Kidney glomerular epithelial cell (primary cell): ENCODE measurements at regions not wholly inside any gene's neighbourhood (a gene's known extent, or its start where the extent isn't known, plus 50 kb on each side); places are given as distances from the start of the nearest gene placed in this dataset.

ENCODE experiments used
- DNase-seq: peaks from one replicate; lab custom pipeline; 2025; lab: John Stamatoyannopoulos, UW

GRCh38 chr2:48912110-48912509 is 156.6 kb upstream of the LHCGR start:
- no peak for DNase-seq

- DNase-seq = no peak
Measured at GRCh38 chr2:48910961-48911360, 155.4 kb upstream of the LHCGR start.

- no peak for DNase-seq
Measured at GRCh38 chr2:48906633-48907032, 151.1 kb upstream of the LHCGR start.

- no peak for DNase-seq
Measured at GRCh38 chr2:48905696-48906095, 150.2 kb upstream of the LHCGR start.

GRCh38 chr2:48902521-48902920 is 147.0 kb upstream of the LHCGR start:
- DNase-seq = no peak

- DNase-seq = no peak
Measured at GRCh38 chr2:48901416-48901815, 145.9 kb upstream of the LHCGR start.

- DNase-seq = no peak
Measured at GRCh38 chr2:48901015-48901343, 145.5 kb upstream of the LHCGR start.

- no peak for DNase-seq
Measured at GRCh38 chr2:48900321-48901014, 144.9 kb upstream of the LHCGR start.

- no peak for DNase-seq
Measured at GRCh38 chr2:48896870-48897269, 141.3 kb upstream of the LHCGR start.

- DNase-seq = no peak
Measured at GRCh38 chr2:48890454-48891131, 135.1 kb upstream of the LHCGR start.

GRCh38 chr2:48888066-48888465 is 132.5 kb upstream of the LHCGR start:
- no peak for DNase-seq

- DNase-seq = no peak
Measured at GRCh38 chr2:48886919-48887318, 131.4 kb upstream of the LHCGR start.

GRCh38 chr2:48885841-48886240 is 130.3 kb upstream of the LHCGR start:
- DNase-seq = no peak

GRCh38 chr2:48883661-48884060 is 128.1 kb upstream of the LHCGR start:
- DNase-seq = no peak

GRCh38 chr2:48874282-48874681 is 118.8 kb upstream of the LHCGR start:
- no peak for DNase-seq

GRCh38 chr2:48873666-48874065 is 118.1 kb upstream of the LHCGR start:
- DNase-seq = no peak

GRCh38 chr2:48870942-48871341 is 115.4 kb upstream of the LHCGR start:
- DNase-seq = no peak

- DNase-seq = no peak
Measured at GRCh38 chr2:48870503-48870902, 115.0 kb upstream of the LHCGR start.

GRCh38 chr2:48865704-48866103 is 110.2 kb upstream of the LHCGR start:
- DNase-seq = no peak

GRCh38 chr2:48860380-48860779 is 104.9 kb upstream of the LHCGR start:
- no peak for DNase-seq

GRCh38 chr2:48856657-48857056 is 101.1 kb upstream of the LHCGR start:
- DNase-seq = no peak

- no peak for DNase-seq
Measured at GRCh38 chr2:48856144-48856543, 100.6 kb upstream of the LHCGR start.

- DNase-seq = no peak
Measured at GRCh38 chr2:48855142-48855541, 99.6 kb upstream of the LHCGR start.

GRCh38 chr2:48854681-48855080 is 99.2 kb upstream of the LHCGR start:
- no peak for DNase-seq
